ENCODE measurements at regions not wholly inside any gene's neighbourhood (a gene's known extent, or its start where the extent isn't known, plus 50 kb on each side); places are given as distances from the start of the nearest gene placed in this dataset.

- ATAC-seq (no peak), FAIRE-seq (no peak), DNase-seq (ENCODE audit: low read depth, low spot score) (no peak)
- no peak overlapping the region for H3K27ac ChIP-seq (ENCODE audit: control insufficient read depth, insufficient read depth)
- SMC1A ChIA-PET (ENCODE audit: uncharacterized antibody, unreplicated experiment): no interaction called here
- POLR2A ChIA-PET: no interaction called here
- no TSS peak for BruUV-seq (replicated peaks)
- in situ Hi-C loops (cut with MboI): no loop called here
- CTCF ChIA-PET: no interaction called here
- H3K4me2 ChIP-seq (ENCODE audit: control insufficient read depth, insufficient read depth): no peak overlapping the region
- WGBS (ENCODE audit: insufficient coverage, insufficient replicate concordance, low lambda C conversion rate, missing lambda C conversion rate): 62% methylated on average over 2 of the region's 2 CpGs
- no peaks in the 10 kb centered on the region for H3K36me3 ChIP-seq (ENCODE audit: control insufficient read depth in 2 of 2, insufficient read depth in 2 of 2, low read length in 1 of 2)
- no peak overlapping the region for H2AFZ ChIP-seq (ENCODE audit: control insufficient read depth, low read depth, low read length)
- TF ChIP-seq GATAD2B (conservative IDR thresholded peaks at IDR 0.05; ENCODE audit: low read depth): no peak
- no peak for TF ChIP-seq FOXK2 (IDR thresholded peaks at IDR 0.05)
- no peak for TF ChIP-seq SPI1 (IDR thresholded peaks at IDR 0.05; ENCODE audit: borderline replicate concordance, insufficient read depth, low read depth, low read length)
- no peak for TF ChIP-seq BMI1 (IDR thresholded peaks at IDR 0.05; ENCODE audit: borderline replicate concordance)
- TF ChIP-seq HCFC1 (IDR thresholded peaks at IDR 0.05; ENCODE audit: low read length): no peak
- TF ChIP-seq, protein P1, sequence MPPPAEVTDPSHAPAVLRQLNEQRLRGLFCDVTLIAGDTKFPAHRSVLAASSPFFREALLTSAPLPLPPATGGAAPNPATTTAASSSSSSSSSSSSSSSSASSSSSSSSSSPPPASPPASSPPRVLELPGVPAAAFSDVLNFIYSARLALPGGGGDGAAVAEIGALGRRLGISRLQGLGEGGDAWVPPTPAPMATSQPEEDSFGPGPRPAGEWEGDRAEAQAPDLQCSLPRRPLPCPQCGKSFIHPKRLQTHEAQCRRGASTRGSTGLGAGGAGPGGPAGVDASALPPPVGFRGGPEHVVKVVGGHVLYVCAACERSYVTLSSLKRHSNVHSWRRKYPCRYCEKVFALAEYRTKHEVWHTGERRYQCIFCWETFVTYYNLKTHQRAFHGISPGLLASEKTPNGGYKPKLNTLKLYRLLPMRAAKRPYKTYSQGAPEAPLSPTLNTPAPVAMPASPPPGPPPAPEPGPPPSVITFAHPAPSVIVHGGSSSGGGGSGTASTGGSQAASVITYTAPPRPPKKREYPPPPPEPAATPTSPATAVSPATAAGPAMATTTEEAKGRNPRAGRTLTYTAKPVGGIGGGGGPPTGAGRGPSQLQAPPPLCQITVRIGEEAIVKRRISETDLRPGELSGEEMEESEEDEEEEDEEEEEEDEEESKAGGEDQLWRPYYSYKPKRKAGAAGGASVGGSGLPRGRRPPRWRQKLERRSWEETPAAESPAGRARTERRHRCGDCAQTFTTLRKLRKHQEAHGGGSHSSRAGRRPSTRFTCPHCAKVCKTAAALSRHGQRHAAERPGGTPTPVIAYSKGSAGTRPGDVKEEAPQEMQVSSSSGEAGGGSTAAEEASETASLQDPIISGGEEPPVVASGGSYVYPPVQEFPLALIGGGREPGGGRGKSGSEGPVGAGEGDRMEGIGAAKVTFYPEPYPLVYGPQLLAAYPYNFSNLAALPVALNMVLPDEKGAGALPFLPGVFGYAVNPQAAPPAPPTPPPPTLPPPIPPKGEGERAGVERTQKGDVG (CRISPR knock-in tag; IDR thresholded peaks at IDR 0.05): no peak
- no peak for TF ChIP-seq SUPT20H (IDR thresholded peaks at IDR 0.05; ENCODE audit: borderline replicate concordance, control insufficient read depth, low read depth, low read length)
- no peak for TF ChIP-seq MYB (IDR thresholded peaks at IDR 0.05; ENCODE audit: borderline replicate concordance, low read depth, low read length)
- TF ChIP-seq CEBPZ (IDR thresholded peaks at IDR 0.05; ENCODE audit: low read depth, low read length): no peak
- TF ChIP-seq NRF1 (conservative IDR thresholded peaks at IDR 0.05; ENCODE audit: low read depth, low read length): no peak
- TF ChIP-seq NR2F1 (conservative IDR thresholded peaks at IDR 0.05): no peak
- no peaks in the 10 kb centered on the region for H3K27me3 ChIP-seq (replicated peaks in 1 of 2; ENCODE audit: control insufficient read depth in 2 of 2, insufficient read depth in 2 of 2, low read length in 1 of 2)
- no peak overlapping the region for H3K4me3 ChIP-seq
- RAD21 ChIA-PET (ENCODE audit: unreplicated experiment): no interaction called here
- H4K20me1 ChIP-seq (ENCODE audit: control insufficient read depth, insufficient read depth): no peaks in the 10 kb centered on the region
- H3K9me3 ChIP-seq (replicated peaks; ENCODE audit: control insufficient read depth, insufficient read depth, low read length): no peaks in the 10 kb centered on the region
- intact Hi-C loops (cut with micrococcal nuclease; ENCODE audit: unreplicated experiment): no loop called here
- no peaks in the 10 kb centered on the region for H3K4me1 ChIP-seq (ENCODE audit: control insufficient read depth, insufficient read depth, low read length)
- H3K79me2 ChIP-seq (ENCODE audit: control insufficient read depth, insufficient read depth, low read length): no peaks in the 10 kb centered on the region
- H3K9ac ChIP-seq (ENCODE audit: control insufficient read depth, insufficient read depth, low read length): no peak overlapping the region
These were observed 103.0 kb downstream of the ZNF518B start for GRCh38 chr4:10354225-10354624.
